HepG2 (cell line): ENCODE measurements at regions not wholly inside any gene's neighbourhood (a gene's known extent, or its start where the extent isn't known, plus 50 kb on each side); places are given as distances from the start of the nearest gene placed in this dataset.

Source experiments
- ATAC-seq: fragments of 200-7000 bp; cut with Tn5 transposase; 3 replicates; pipeline ENCODE4 v1.9.1; 2020; ENCODE audit warnings: mild to moderate bottlenecking, moderate library complexity
- BruUV-seq: library from RNA; stranded (reverse); fragments of 400-500 nt; replicated peaks from 2 replicates; lab custom pipeline; 2021; lab: Mats Ljungman, UMichigan
- CTCF ChIA-PET: fragments of 300-600 bp; formaldehyde crosslinking; extraction: SDS; loops from one replicate; lab custom pipeline; 2021; ENCODE audit warnings: low total read pairs, inconsistent platforms, low intra/inter-chr PET ratio; lab: Yijun Ruan, JAX
- POLR2A ChIA-PET: fragments of 350-600 bp; sonication (Branson Sonifier 250); formaldehyde crosslinking; loops from one replicate; lab custom pipeline; 2020; ENCODE audit warnings: antibody characterized with exemption, inconsistent platforms; lab: Yijun Ruan, JAX
- DNase-seq: peaks from one replicate; pipeline ENCODE4 v3.0.0-alpha.2; 2015; ENCODE audit warnings: low spot score
- FAIRE-seq: peaks from 3 replicates; lab custom pipeline; 2011; peaks lifted over from hg19 to GRCh38; lab: Jason Lieb, UNC
- H2AFZ ChIP-seq: one replicate; pipeline ENCODE4 v1.6.1; 2011; ENCODE audit warnings: low read length, inconsistent platforms
- H3K27ac ChIP-seq: fragments of 300-600 bp; 3 replicates; pipeline ENCODE4 v1.8.0; 2011; ENCODE audit warnings: mixed run types, mild to moderate bottlenecking, mixed read lengths, low read length, inconsistent platforms; ENCODE audit not compliant: insufficient read depth; ENCODE audit errors: extremely low read length
- H3K27me3 ChIP-seq, 2 experiments: fragments of 200-600 bp in 1 of 2; 2 replicates in 1 of 2; 3 replicates in 1 of 2; pipeline versions ENCODE4 v1.6.0 to v1.8.0; 2011; ENCODE audit warnings: low read length in 2 of 2, mild to moderate bottlenecking in 2 of 2, moderate library complexity in 2 of 2, inconsistent platforms in 1 of 2; ENCODE audit not compliant: insufficient read depth in 2 of 2, control insufficient read depth in 1 of 2
- H3K36me3 ChIP-seq, 2 experiments: fragments of 200-600 bp in 1 of 2; replicated peaks in 1 of 2; 2 replicates in 1 of 2; 3 replicates in 1 of 2; pipeline versions ENCODE4 v1.5.1 to v1.8.0; 2011; ENCODE audit warnings: low read length in 2 of 2, inconsistent platforms in 1 of 2; ENCODE audit not compliant: insufficient read depth in 2 of 2, control insufficient read depth in 1 of 2
- H3K4me1 ChIP-seq: 2 replicates; pipeline ENCODE4 v1.5.1; 2012; ENCODE audit warnings: low read length, inconsistent platforms; ENCODE audit not compliant: insufficient read depth
- H3K4me2 ChIP-seq: 2 replicates; pipeline ENCODE4 v1.6.0; 2011; ENCODE audit warnings: low read depth, low read length, inconsistent platforms
- H3K4me3 ChIP-seq, 3 experiments: fragments of 200-600 bp in 1 of 3; sonication (generic), shearing (Covaris generic) in 1 of 3; replicated peaks in 1 of 3; 2 replicates each; pipeline ENCODE4 v1.5.1; 2011 to 2016; ENCODE audit warnings: low read length in 3 of 3, inconsistent platforms in 2 of 3, low read depth in 2 of 3, mild to moderate bottlenecking in 2 of 3, control low read depth in 1 of 3, mixed read lengths in 1 of 3; ENCODE audit not compliant: insufficient read depth in 1 of 3
- H3K79me2 ChIP-seq: one replicate; pipeline ENCODE4 v1.6.1; 2011; ENCODE audit warnings: low read length, inconsistent platforms; ENCODE audit not compliant: insufficient read depth
- H3K9ac ChIP-seq: 2 replicates; pipeline ENCODE4 v1.6.0; 2011; ENCODE audit warnings: mild to moderate bottlenecking, low read depth, low read length, inconsistent platforms; ENCODE audit not compliant: insufficient read depth
- H3K9me3 ChIP-seq: 2 replicates; pipeline ENCODE4 v1.5.1; 2012; ENCODE audit warnings: mild to moderate bottlenecking, low read length
- H4K20me1 ChIP-seq: 2 replicates; pipeline ENCODE4 v1.6.0; 2011; ENCODE audit warnings: inconsistent platforms, mild to moderate bottlenecking, low read length, moderate library complexity; ENCODE audit not compliant: insufficient read depth
- ETV5 ChIP-seq: IDR thresholded peaks from 2 replicates; pipeline ENCODE4 v1.6.1; 2018; ENCODE audit warnings: missing biosample characterization, missing genetic modification reagents, inconsistent platforms, borderline replicate concordance
- IRF1 ChIP-seq: sonication (generic); formaldehyde crosslinking; IDR thresholded peaks from 2 replicates; pipeline ENCODE4 v1.4.0; 2020; ENCODE audit warnings: low read depth, mild to moderate bottlenecking, missing genetic modification reagents
- KLF16 ChIP-seq, 2 experiments: sonication (generic) in 1 of 2; formaldehyde crosslinking in 1 of 2; IDR thresholded peaks; 2 replicates each; pipeline versions ENCODE4 v1.6.1 to v1.8.0; 2016 to 2023; ENCODE audit warnings: missing genetic modification reagents in 2 of 2, missing compliant biosample characterization in 1 of 2
- ZBTB34 ChIP-seq: sonication (generic); formaldehyde crosslinking; IDR thresholded peaks from 2 replicates; pipeline ENCODE4 v1.8.0; 2022; ENCODE audit warnings: mild to moderate bottlenecking, missing genetic modification reagents
- ZFP1 ChIP-seq: IDR thresholded peaks from 2 replicates; pipeline ENCODE4 v1.6.1; 2016
- WGBS: methylation state at CpG from one replicate; pipeline ENCODE4 v1.1.6; 2017; ENCODE audit warnings: low lambda C conversion rate; 5-methylcytosine and 5-hydroxymethylcytosine counted together
- in situ Hi-C: cut with HindIII; loops from 2 replicates; pipeline ENCODE4 v1.10.0; 2017; ENCODE audit warnings: low pct_unique_long_range_greater_than_20kb; ENCODE audit not compliant: extremely low pct_ligation_motif_present
- intact Hi-C: fragments of 100-400 bp; cut with micrococcal nuclease; formaldehyde crosslinking; loops from one replicate; pipeline ENCODE4 v1.10.0; 2022; ENCODE audit not compliant: unreplicated experiment

GRCh38 chr14:104469591-104469990 lies 110.0 kb upstream of the C14orf180 start:
- no peak overlapping the region for H2AFZ ChIP-seq
- intact Hi-C loops (no loop called here), in situ Hi-C loops (no loop called here)
- WGBS: 0% methylated on average over 6 of the region's 6 CpGs
- H3K9ac ChIP-seq: no peak overlapping the region
- H3K9me3 ChIP-seq: no peaks in the 10 kb centered on the region
- peaks cover 8 to 35% of the 10 kb centered on the region in 2 experiments; a peak in 4 of 5 replicates for H3K27me3 ChIP-seq
- no TSS peak for BruUV-seq
- no peaks in the 10 kb centered on the region for H3K4me1 ChIP-seq
- CTCF ChIA-PET: no interaction called here
- no peak overlapping the region for H3K27ac ChIP-seq
- H3K4me3 ChIP-seq: no peak overlapping the region
- no peaks in the 10 kb centered on the region for H4K20me1 ChIP-seq
- ATAC-seq: no peak
- H3K79me2 ChIP-seq: no peaks in the 10 kb centered on the region
- no peak for TF ChIP-seq ZBTB34 (CRISPR knock-in tag)
- POLR2A ChIA-PET: no interaction called here
- no peak for FAIRE-seq
- no peak for DNase-seq
- no peaks in the 10 kb centered on the region for H3K36me3 ChIP-seq
- H3K4me2 ChIP-seq: no peak overlapping the region

- Histone ChIP-seq H3K4me3 (no peak overlapping the region), H3K9ac (no peak overlapping the region), H2AFZ (no peak overlapping the region), H3K9me3 (no peaks in the 10 kb centered on the region), H3K27ac (no peak overlapping the region), H4K20me1 (no peaks in the 10 kb centered on the region), H3K36me3 (no peaks in the 10 kb centered on the region), H3K4me1 (no peaks in the 10 kb centered on the region), H3K79me2 (no peaks in the 10 kb centered on the region), H3K27me3 (peaks cover 5 to 41% of the 10 kb centered on the region in 2 experiments; a peak in 4 of 5 replicates), H3K4me2 (no peak overlapping the region)
- ChIA-PET CTCF (no interaction called here), POLR2A (no interaction called here)
- FAIRE-seq: no peak
- ATAC-seq: no peak
- intact Hi-C loops (no loop called here), in situ Hi-C loops (no loop called here)
- BruUV-seq: no TSS peak
- TF ChIP-seq ETV5 (no peak), KLF16 (CRISPR knock-in tag; IDR thresholded peaks at IDR 0.05) (no peak), IRF1 (CRISPR knock-in tag) (no peak), ZFP1 (CRISPR knock-in tag) (no peak)
- DNase-seq: no peak
- 45% methylated on average over 15 of the region's 15 CpGs for WGBS
Observed at GRCh38 chr14:104470588-104470987, 109.0 kb upstream of the C14orf180 start.
